ENCODE measurements at regions not wholly inside any gene's neighbourhood (a gene's known extent, or its start where the extent isn't known, plus 50 kb on each side); places are given as distances from the start of the nearest gene placed in this dataset.

DNA sequence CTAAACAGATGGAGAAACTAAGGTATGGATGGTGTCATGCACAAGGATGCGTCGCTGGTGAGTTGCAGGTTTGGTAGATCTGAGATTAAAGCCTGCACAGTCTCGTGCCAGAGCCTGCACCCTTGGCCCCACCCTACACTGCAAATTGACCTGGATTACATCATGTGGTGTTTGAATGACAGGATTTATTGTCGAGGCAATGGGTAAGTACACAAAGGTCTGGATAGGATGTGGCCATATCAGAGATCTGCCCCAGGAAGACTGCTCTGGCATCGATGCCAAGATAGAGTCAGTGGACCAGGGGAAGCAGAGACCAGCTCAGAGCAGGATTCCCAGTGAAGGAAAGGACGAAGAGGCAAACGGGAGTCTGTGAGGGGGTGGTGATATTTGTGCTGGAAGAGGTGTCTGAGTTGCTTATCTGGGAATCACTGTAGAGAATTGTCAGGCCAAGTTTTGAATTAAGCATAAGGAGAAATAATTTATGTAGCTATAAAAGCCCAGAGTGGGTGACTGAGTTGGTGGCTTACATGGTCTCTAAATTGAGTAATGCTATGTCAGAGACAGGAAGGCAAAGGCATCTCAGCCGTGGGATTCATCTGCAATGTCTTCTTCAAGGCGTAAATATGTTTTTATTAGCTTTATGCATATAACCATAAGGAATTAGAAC is 499.6 kb upstream of the B3GAT1 start:
- TF ChIP-seq, protein P1, sequence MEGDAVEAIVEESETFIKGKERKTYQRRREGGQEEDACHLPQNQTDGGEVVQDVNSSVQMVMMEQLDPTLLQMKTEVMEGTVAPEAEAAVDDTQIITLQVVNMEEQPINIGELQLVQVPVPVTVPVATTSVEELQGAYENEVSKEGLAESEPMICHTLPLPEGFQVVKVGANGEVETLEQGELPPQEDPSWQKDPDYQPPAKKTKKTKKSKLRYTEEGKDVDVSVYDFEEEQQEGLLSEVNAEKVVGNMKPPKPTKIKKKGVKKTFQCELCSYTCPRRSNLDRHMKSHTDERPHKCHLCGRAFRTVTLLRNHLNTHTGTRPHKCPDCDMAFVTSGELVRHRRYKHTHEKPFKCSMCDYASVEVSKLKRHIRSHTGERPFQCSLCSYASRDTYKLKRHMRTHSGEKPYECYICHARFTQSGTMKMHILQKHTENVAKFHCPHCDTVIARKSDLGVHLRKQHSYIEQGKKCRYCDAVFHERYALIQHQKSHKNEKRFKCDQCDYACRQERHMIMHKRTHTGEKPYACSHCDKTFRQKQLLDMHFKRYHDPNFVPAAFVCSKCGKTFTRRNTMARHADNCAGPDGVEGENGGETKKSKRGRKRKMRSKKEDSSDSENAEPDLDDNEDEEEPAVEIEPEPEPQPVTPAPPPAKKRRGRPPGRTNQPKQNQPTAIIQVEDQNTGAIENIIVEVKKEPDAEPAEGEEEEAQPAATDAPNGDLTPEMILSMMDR (IDR thresholded peaks at IDR 0.05; ENCODE audit: insufficient read depth, low read depth, low read length), result no peak
- no peak overlapping the region for H3K4me3 ChIP-seq (ENCODE audit: low read depth, low read length)
- ChIA-PET CTCF (no interaction called here), POLR2A (no interaction called here)
- no peaks in the 10 kb centered on the region for H3K27me3 ChIP-seq (ENCODE audit: control insufficient read depth, insufficient read depth, low read length)
- no peak for DNase-seq (ENCODE audit: low read depth)
- no peaks in the 10 kb centered on the region for H3K36me3 ChIP-seq (ENCODE audit: control insufficient read depth, insufficient read depth, low read length)

DNA sequence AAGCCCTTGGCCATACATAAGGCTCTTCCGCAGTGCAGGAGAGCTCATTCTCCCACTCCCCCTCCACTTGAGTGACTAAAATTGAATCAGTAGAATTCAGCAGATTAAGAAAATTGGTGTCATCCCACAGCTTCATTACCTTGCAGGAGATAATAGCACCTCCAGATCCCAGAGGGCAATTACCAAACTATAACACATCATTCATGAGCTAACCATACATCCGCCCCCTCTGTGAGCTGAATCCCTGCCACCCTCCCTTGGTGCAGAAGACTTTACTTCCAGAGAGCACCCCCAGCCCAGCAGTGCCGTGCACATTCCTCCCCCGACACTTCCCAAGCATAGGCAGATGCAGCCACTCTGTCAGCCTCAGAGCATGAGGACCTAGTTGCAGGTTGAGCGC is 496.5 kb upstream of the B3GAT1 start:
- H3K4me3 ChIP-seq (ENCODE audit: low read depth, low read length), result no peak overlapping the region
- ChIA-PET CTCF (no interaction called here), POLR2A (no interaction called here)
- H3K36me3 ChIP-seq (ENCODE audit: control insufficient read depth, insufficient read depth, low read length), result no peaks in the 10 kb centered on the region
- TF ChIP-seq, protein P1 (IDR thresholded peaks at IDR 0.05; ENCODE audit: insufficient read depth, low read depth, low read length), result no peak
- no peaks in the 10 kb centered on the region for H3K27me3 ChIP-seq (ENCODE audit: control insufficient read depth, insufficient read depth, low read length)
- DNase-seq (ENCODE audit: low read depth), result no peak

DNA sequence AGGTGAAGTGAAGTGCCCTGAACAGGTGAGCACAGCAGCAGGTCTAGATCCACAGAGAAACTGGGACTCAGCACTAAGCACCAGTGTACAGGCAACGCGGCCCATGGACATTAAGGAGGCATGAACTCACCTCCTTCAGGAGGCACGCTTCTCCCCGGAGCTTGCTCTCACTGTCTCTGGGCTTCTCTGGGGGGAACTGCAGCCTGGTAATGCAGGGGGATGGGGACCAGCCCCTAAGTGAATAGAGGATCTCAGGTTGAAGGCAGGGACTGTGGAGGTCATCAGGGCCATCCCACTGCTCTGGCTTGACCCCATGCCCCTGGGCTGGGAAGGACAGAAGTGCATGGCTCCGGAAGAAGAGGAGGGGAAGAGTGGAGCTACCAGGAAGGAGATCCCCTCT is 495.6 kb upstream of the B3GAT1 start:
- H3K36me3 ChIP-seq (ENCODE audit: control insufficient read depth, insufficient read depth, low read length), result no peaks in the 10 kb centered on the region
- TF ChIP-seq, protein P1 (IDR thresholded peaks at IDR 0.05; ENCODE audit: insufficient read depth, low read depth, low read length), result no peak
- POLR2A ChIA-PET, result no interaction called here
- DNase-seq (ENCODE audit: low read depth), result no peak
- H3K27me3 ChIP-seq (ENCODE audit: control insufficient read depth, insufficient read depth, low read length), result no peaks in the 10 kb centered on the region
- no peak overlapping the region for H3K4me3 ChIP-seq (ENCODE audit: low read depth, low read length)
- CTCF ChIA-PET, result no interaction called here

DNA sequence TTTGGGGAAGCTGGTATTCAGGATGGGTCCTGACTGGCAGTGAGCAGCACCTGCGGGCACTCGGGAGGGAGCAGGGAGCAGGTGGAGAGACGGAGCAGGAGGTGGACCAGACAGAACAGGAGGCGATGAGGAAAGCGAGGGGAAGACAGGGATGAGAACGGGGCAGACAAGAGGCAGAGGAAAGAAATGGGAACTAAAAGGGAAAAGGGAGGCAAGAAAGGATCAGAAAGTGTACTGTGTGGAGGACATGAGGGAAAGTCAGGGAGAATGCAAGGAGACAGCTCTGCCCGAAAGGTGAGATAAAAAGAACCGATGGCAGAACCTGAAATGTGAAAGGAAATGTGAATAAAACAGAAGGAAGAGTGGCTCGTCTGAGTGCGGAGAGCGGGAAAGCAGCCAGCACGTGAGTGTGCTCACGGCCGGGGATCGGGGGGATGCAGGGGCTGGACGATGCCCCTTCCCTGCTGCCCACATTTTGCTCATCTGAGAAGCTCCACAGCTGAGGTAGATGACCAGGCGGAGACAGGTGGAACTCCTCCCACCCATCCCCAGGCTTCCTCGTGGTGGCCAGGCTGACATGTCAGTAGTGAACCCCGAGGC is 494.4 kb upstream of the B3GAT1 start:
- no peak for DNase-seq (ENCODE audit: low read depth)
- H3K4me3 ChIP-seq (ENCODE audit: low read depth, low read length), result no peak overlapping the region
- no peaks in the 10 kb centered on the region for H3K27me3 ChIP-seq (ENCODE audit: control insufficient read depth, insufficient read depth, low read length)
- ChIA-PET POLR2A (no interaction called here), CTCF (no interaction called here)
- TF ChIP-seq, protein P1 (IDR thresholded peaks at IDR 0.05; ENCODE audit: insufficient read depth, low read depth, low read length), result no peak
- no peaks in the 10 kb centered on the region for H3K36me3 ChIP-seq (ENCODE audit: control insufficient read depth, insufficient read depth, low read length)

DNA sequence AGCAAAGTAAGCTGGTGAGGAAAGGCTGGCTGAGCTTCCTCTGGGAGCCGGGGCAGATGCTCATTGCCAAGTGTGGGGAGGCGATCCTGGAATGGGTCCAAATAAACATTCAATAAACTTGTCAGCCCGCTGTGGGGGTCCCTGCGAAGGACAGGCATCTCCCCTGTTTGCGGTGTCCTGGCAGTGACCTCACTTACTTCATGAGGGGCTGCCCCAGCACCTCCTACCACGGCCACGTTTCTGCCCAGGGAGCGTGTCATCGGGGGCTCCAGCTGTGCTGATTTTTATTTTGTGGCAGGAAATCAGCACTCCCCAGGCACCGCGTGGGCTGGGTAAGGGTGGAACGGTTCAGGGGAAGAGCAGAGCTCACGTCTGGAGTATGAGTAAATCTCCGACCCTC is 493.9 kb upstream of the B3GAT1 start:
- POLR2A ChIA-PET, result no interaction called here
- DNase-seq (ENCODE audit: low read depth), result no peak
- CTCF ChIA-PET, result no interaction called here

More for the DNA sequence above, 493.9 kb upstream of the B3GAT1 start:
- no peak overlapping the region for H3K4me3 ChIP-seq (ENCODE audit: low read depth, low read length)
- TF ChIP-seq, protein P1 (IDR thresholded peaks at IDR 0.05; ENCODE audit: insufficient read depth, low read depth, low read length), result no peak
- H3K27me3 ChIP-seq (ENCODE audit: control insufficient read depth, insufficient read depth, low read length), result no peaks in the 10 kb centered on the region
- H3K36me3 ChIP-seq (ENCODE audit: control insufficient read depth, insufficient read depth, low read length), result no peaks in the 10 kb centered on the region

Data from BJ (cell line).